Chondrocyte (in vitro differentiated cells): ENCODE measurements at regions not wholly inside any gene's neighbourhood (a gene's known extent, or its start where the extent isn't known, plus 50 kb on each side); places are given as distances from the start of the nearest gene placed in this dataset.
"Not testable (repeated sequence)": the region's sequence is repeated elsewhere in the genome, so short reads cannot be mapped to it uniquely, and the experiment has no call there.

Experiments
- DNase-seq: peaks from one replicate; pipeline ENCODE4 v3.0.0; 2021; ENCODE audit warnings: mixed read lengths, low spot score
- H3K27ac Mint-ChIP-seq: one replicate; pipeline ENCODE4 v1.8.0; 2021; ENCODE audit warnings: mild to moderate bottlenecking, moderate library complexity, mixed read lengths; ENCODE audit not compliant: unreplicated experiment
- H3K27me3 Mint-ChIP-seq: 2 replicates; pipeline ENCODE4 v1.8.0; 2021; ENCODE audit warnings: low read depth, mixed read lengths
- H3K36me3 Mint-ChIP-seq: 2 replicates; pipeline ENCODE4 v1.8.0; 2021; ENCODE audit warnings: low read depth, mixed read lengths
- H3K4me1 Mint-ChIP-seq: 2 replicates; pipeline ENCODE4 v1.8.0; 2021; ENCODE audit warnings: low read depth, mild to moderate bottlenecking, mixed read lengths
- H3K4me3 Mint-ChIP-seq: one replicate; pipeline ENCODE4 v1.8.0; 2021; ENCODE audit warnings: mild to moderate bottlenecking, moderate library complexity, mixed read lengths; ENCODE audit not compliant: unreplicated experiment
- H3K9me3 Mint-ChIP-seq: 2 replicates; pipeline ENCODE4 v1.8.0; 2021; ENCODE audit warnings: low read depth, mixed read lengths
- CTCF ChIP-seq: fragments of 200-600 bp; sonication (generic); IDR thresholded peaks from 2 replicates; pipeline ENCODE4 v1.5.0; 2021; ENCODE audit warnings: antibody characterized with exemption, mild to moderate bottlenecking, moderate library complexity

- no peak for TF ChIP-seq CTCF
- H3K27ac Mint-ChIP-seq, result no peak overlapping the region
- H3K36me3 Mint-ChIP-seq, result peaks cover 1% of the 10 kb centered on the region
- H3K4me3 Mint-ChIP-seq, result no peak overlapping the region
- no peaks in the 10 kb centered on the region for H3K27me3 Mint-ChIP-seq
- DNase-seq, result no peak
- H3K9me3 Mint-ChIP-seq, result peaks cover 10% of the 10 kb centered on the region
- H3K4me1 Mint-ChIP-seq, result no peaks in the 10 kb centered on the region
Measured at GRCh38 chr7:69115788-69116187, 482.5 kb upstream of the AUTS2 start.

GRCh38 chr7:69116196-69116595 is 482.1 kb upstream of the AUTS2 start:
- H3K9me3 Mint-ChIP-seq, result peaks cover 10% of the 10 kb centered on the region
- not testable (repeated sequence) for H3K4me3 Mint-ChIP-seq, H3K4me1 Mint-ChIP-seq, H3K36me3 Mint-ChIP-seq, DNase-seq, H3K27ac Mint-ChIP-seq, H3K27me3 Mint-ChIP-seq

GRCh38 chr7:69122953-69123352 is 475.3 kb upstream of the AUTS2 start:
- Mint-ChIP-seq H3K4me3 (no peak overlapping the region), H3K27ac (no peak overlapping the region), H3K36me3 (no peaks in the 10 kb centered on the region), H3K27me3 (no peaks in the 10 kb centered on the region), H3K4me1 (peaks cover 27% of the 10 kb centered on the region), H3K9me3 (peaks cover 4% of the 10 kb centered on the region)
- DNase-seq, result no peak
- TF ChIP-seq CTCF, result no peak

GRCh38 chr7:69126896-69127479 is 471.3 kb upstream of the AUTS2 start:
- Mint-ChIP-seq H3K9me3 (peaks cover 11% of the 10 kb centered on the region), H3K4me3 (no peak overlapping the region), H3K4me1 (peaks cover 27% of the 10 kb centered on the region), H3K36me3 (no peaks in the 10 kb centered on the region), H3K27me3 (peaks cover 3% of the 10 kb centered on the region), H3K27ac (no peak overlapping the region)
- no peak for DNase-seq
- no peak for TF ChIP-seq CTCF

GRCh38 chr7:69129524-69129923 is 468.8 kb upstream of the AUTS2 start:
- H3K27me3 Mint-ChIP-seq, result peaks cover 17% of the 10 kb centered on the region
- no peaks in the 10 kb centered on the region for H3K36me3 Mint-ChIP-seq
- H3K27ac Mint-ChIP-seq, result no peak overlapping the region
- H3K4me1 Mint-ChIP-seq, result peaks cover 26% of the 10 kb centered on the region
- peaks cover 11% of the 10 kb centered on the region for H3K9me3 Mint-ChIP-seq
- no peak for DNase-seq
- no peak overlapping the region for H3K4me3 Mint-ChIP-seq
- no peak for TF ChIP-seq CTCF

GRCh38 chr7:69129951-69130350 is 468.3 kb upstream of the AUTS2 start:
- Mint-ChIP-seq H3K4me3 (no peak overlapping the region), H3K9me3 (peaks cover 11% of the 10 kb centered on the region), H3K4me1 (peaks cover 22% of the 10 kb centered on the region), H3K27me3 (peaks cover 21% of the 10 kb centered on the region), H3K36me3 (no peaks in the 10 kb centered on the region), H3K27ac (no peak overlapping the region)
- DNase-seq, result no peak
- TF ChIP-seq CTCF, result no peak
